GM21528 (cell line): ENCODE measurements at regions not wholly inside any gene's neighbourhood (a gene's known extent, or its start where the extent isn't known, plus 50 kb on each side); places are given as distances from the start of the nearest gene placed in this dataset.

Source experiments
- ATAC-seq: cut with Tn5 transposase; IDR thresholded peaks from one replicate; pipeline ENCODE4 v1.9.1; 2021; ENCODE audit warnings: mild to moderate bottlenecking, moderate library complexity; ENCODE audit not compliant: unreplicated experiment, low FRiP score

GRCh38 chrX:4186331-4186730 lies 472.9 kb upstream of the PRKX start:
- ATAC-seq, result no peak

- ATAC-seq, result no peak
Measured at GRCh38 chrX:4185086-4185485, 471.6 kb upstream of the PRKX start.

GRCh38 chrX:4182408-4182806 lies 469.0 kb upstream of the PRKX start:
- ATAC-seq, result no peak

- no peak for ATAC-seq
Measured at GRCh38 chrX:4181782-4182407, 468.4 kb upstream of the PRKX start.

GRCh38 chrX:4179031-4179430 lies 465.6 kb upstream of the PRKX start:
- no peak for ATAC-seq

- ATAC-seq, result no peak
Measured at GRCh38 chrX:4175221-4175620, 461.8 kb upstream of the PRKX start.

GRCh38 chrX:4173743-4174142 lies 460.3 kb upstream of the PRKX start:
- ATAC-seq, result no peak

- no peak for ATAC-seq
Measured at GRCh38 chrX:4151798-4152197, 438.3 kb upstream of the PRKX start.

GRCh38 chrX:4150259-4150658 lies 436.8 kb upstream of the PRKX start:
- no peak for ATAC-seq

- ATAC-seq, result no peak
Measured at GRCh38 chrX:4129626-4130025, 416.2 kb upstream of the PRKX start.

GRCh38 chrX:4118666-4119530 lies 405.4 kb upstream of the PRKX start:
- ATAC-seq, result no peak

GRCh38 chrX:4110964-4111363 lies 397.5 kb upstream of the PRKX start:
- no peak for ATAC-seq

GRCh38 chrX:4094926-4095325 lies 381.5 kb upstream of the PRKX start:
- ATAC-seq, result no peak

- ATAC-seq, result no peak
Measured at GRCh38 chrX:4091046-4091760, 377.8 kb upstream of the PRKX start.

GRCh38 chrX:4059893-4060292 lies 346.4 kb upstream of the PRKX start:
- no peak for ATAC-seq

- ATAC-seq, result no peak
Measured at GRCh38 chrX:4043951-4044350, 330.5 kb upstream of the PRKX start.

GRCh38 chrX:4035874-4036273 lies 322.4 kb upstream of the PRKX start:
- no peak for ATAC-seq

GRCh38 chrX:4028151-4028550 lies 314.7 kb upstream of the PRKX start:
- ATAC-seq, result no peak

GRCh38 chrX:4005281-4005680 lies 291.8 kb upstream of the PRKX start:
- ATAC-seq, result no peak

GRCh38 chrX:4004822-4005221 lies 291.4 kb upstream of the PRKX start:
- ATAC-seq, result no peak

GRCh38 chrX:3994315-3994714 lies 280.9 kb upstream of the PRKX start:
- no peak for ATAC-seq
